ENCODE measurements at regions not wholly inside any gene's neighbourhood (a gene's known extent, or its start where the extent isn't known, plus 50 kb on each side); places are given as distances from the start of the nearest gene placed in this dataset.
"Not testable (repeated sequence)": the region's sequence is repeated elsewhere in the genome, so short reads cannot be mapped to it uniquely, and the experiment has no call there.

DNA sequence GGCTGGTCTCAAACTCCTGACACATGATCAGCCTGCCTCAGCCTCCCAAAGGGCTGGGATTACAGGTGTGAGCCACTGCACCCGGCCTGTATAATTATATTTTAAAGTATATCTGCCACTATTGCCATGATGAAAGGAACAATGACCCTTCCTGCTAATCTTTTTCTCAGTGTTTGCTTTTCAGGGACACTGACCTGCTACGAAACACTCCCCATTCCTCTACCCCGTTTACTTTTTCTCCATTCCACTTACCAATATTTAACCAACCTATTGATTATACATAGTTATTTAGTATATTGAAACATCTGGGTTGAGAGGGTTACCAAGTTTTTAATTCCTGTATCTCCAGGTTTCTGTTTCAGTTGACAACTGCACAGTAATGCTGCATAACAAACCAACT is 331.9 kb upstream of the NDST3 start:
- no peak overlapping the region for H3K4me3 ChIP-seq (ENCODE audit: low read depth, low read length)
- DNase-seq (ENCODE audit: low read depth) = no peak
- TF ChIP-seq POLR2A (IDR thresholded peaks at IDR 0.05; ENCODE audit: extremely low read depth, insufficient read length) (no peak), MYC (IDR thresholded peaks at IDR 0.05; ENCODE audit: low read depth, low read length) (no peak)
- TF ChIP-seq, protein P1, sequence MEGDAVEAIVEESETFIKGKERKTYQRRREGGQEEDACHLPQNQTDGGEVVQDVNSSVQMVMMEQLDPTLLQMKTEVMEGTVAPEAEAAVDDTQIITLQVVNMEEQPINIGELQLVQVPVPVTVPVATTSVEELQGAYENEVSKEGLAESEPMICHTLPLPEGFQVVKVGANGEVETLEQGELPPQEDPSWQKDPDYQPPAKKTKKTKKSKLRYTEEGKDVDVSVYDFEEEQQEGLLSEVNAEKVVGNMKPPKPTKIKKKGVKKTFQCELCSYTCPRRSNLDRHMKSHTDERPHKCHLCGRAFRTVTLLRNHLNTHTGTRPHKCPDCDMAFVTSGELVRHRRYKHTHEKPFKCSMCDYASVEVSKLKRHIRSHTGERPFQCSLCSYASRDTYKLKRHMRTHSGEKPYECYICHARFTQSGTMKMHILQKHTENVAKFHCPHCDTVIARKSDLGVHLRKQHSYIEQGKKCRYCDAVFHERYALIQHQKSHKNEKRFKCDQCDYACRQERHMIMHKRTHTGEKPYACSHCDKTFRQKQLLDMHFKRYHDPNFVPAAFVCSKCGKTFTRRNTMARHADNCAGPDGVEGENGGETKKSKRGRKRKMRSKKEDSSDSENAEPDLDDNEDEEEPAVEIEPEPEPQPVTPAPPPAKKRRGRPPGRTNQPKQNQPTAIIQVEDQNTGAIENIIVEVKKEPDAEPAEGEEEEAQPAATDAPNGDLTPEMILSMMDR (IDR thresholded peaks at IDR 0.05; ENCODE audit: low read depth, low read length) = no peak
- TF ChIP-seq, protein P2, sequence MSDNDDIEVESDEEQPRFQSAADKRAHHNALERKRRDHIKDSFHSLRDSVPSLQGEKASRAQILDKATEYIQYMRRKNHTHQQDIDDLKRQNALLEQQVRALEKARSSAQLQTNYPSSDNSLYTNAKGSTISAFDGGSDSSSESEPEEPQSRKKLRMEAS (IDR thresholded peaks at IDR 0.05; ENCODE audit: low read depth, low read length) = no peak

DNA sequence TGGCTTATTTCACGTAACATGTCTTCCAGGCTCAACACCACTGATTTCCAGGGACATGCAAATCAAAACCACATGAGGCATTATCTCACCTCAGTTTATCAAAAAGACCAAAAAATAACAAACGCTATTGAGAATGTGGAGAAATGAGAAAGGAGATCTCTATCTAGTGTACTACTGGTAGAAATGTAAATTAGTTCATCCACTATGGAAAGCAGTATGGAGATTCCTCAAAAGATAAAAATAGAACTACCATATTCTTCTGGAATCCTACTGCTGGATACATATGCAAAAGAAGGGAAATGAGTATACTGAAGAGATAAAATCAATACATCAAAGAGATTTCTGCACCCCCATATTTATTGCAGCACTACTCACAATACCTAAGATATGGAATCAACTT is 329.6 kb upstream of the NDST3 start:
- no peak for DNase-seq (ENCODE audit: low read depth)
- no peak overlapping the region for H3K4me3 ChIP-seq (ENCODE audit: low read depth, low read length)
- TF ChIP-seq, protein P1 (IDR thresholded peaks at IDR 0.05; ENCODE audit: low read depth, low read length) = no peak
- TF ChIP-seq, protein P2 (IDR thresholded peaks at IDR 0.05; ENCODE audit: low read depth, low read length) = no peak
- no peak for TF ChIP-seq POLR2A (IDR thresholded peaks at IDR 0.05; ENCODE audit: extremely low read depth, insufficient read length)

DNA sequence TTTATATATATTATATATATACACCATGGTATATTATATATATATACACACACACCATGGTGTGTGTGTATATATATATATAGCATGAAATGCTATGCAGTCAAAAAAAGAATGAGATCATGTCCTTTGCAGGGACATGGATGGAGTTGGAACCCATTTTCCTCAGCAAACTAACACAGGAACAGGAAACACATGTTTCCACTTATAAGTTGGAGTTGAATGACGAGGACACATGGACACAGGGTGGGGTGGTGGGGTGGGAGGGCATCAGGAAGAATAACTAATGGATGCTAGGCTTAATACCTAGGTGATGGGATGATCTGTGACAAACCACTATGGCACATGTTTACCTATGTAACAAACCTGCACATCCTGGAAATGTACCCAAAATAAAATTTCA is 293.6 kb upstream of the NDST3 start:
- no peak for DNase-seq (ENCODE audit: low read depth)
- no peak overlapping the region for H3K4me3 ChIP-seq (ENCODE audit: low read depth, low read length)
- TF ChIP-seq, protein P1 (IDR thresholded peaks at IDR 0.05; ENCODE audit: low read depth, low read length) = no peak
- TF ChIP-seq, protein P2 (IDR thresholded peaks at IDR 0.05; ENCODE audit: low read depth, low read length) = no peak
- TF ChIP-seq MYC (IDR thresholded peaks at IDR 0.05; ENCODE audit: low read depth, low read length) (no peak), POLR2A (IDR thresholded peaks at IDR 0.05; ENCODE audit: extremely low read depth, insufficient read length) (no peak)

DNA sequence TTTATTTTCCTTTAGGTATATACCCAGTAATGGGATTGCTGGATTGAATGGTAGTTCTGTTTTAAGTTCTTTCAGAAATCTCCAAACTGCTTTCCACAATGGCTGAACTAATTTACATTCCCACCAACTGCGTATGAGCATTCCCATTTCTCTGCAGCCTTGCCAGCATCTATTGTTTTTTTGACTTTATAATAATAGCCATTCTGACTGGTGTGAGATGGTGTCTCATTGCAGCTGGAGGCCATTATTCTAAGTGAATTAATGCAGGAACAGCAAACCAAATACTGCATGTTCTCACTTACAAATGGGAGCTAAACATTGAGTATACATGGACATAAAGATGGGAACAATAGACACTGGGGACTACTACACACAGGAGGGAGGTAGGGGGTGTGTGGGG is 288.9 kb upstream of the NDST3 start:
- not testable (repeated sequence) for DNase-seq (ENCODE audit: low read depth); H3K4me3 ChIP-seq (ENCODE audit: low read depth, low read length)

DNA sequence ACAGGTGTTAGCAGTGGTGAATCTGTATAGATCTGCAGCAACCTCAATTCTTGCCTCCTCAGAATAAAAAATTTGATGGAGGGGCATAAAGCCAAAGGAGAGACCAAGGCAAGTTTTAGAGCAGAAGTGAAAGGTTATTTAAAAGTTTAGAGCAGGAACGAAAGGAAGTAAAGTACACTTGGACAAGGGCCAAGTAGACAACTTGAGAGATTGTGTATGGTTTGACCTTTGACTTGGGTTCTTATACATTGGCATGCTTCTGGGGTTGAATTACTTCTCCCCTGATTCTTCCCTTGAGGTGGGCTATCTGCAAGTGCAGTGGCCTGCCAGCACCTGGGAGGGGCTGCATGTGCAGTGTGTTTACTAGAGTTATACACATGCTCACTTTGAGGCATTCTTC is 278.8 kb upstream of the NDST3 start:
- no peak for DNase-seq (ENCODE audit: low read depth)
- H3K4me3 ChIP-seq (ENCODE audit: low read depth, low read length) = no peak overlapping the region
- TF ChIP-seq POLR2A (IDR thresholded peaks at IDR 0.05; ENCODE audit: extremely low read depth, insufficient read length) = no peak
- no peak for TF ChIP-seq MYC (IDR thresholded peaks at IDR 0.05; ENCODE audit: low read depth, low read length)
- TF ChIP-seq, protein P1 (IDR thresholded peaks at IDR 0.05; ENCODE audit: low read depth, low read length) = no peak
- TF ChIP-seq, protein P2 (IDR thresholded peaks at IDR 0.05; ENCODE audit: low read depth, low read length) = no peak

DNA sequence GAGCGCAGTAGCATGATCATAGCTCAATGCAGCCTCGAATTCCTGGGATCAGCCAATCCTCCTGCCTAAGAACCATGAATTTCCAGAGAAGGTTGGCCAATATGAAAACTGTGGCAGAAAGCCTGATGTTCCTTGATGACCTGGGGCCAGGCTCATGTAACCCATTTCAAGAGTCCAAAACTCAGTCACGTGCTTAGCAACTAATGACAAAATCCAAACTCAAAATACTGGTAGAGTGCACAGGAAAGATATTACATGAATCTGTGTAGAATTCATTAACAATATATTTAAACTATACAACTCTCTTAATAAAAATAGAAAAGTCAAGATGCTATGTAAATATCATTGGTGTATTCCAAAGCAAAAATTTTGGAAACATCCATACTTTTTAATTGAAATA is 265.7 kb upstream of the NDST3 start:
- TF ChIP-seq POLR2A (IDR thresholded peaks at IDR 0.05; ENCODE audit: extremely low read depth, insufficient read length) (no peak), MYC (IDR thresholded peaks at IDR 0.05; ENCODE audit: low read depth, low read length) (no peak)
- TF ChIP-seq, protein P1 (IDR thresholded peaks at IDR 0.05; ENCODE audit: low read depth, low read length) = no peak
- TF ChIP-seq, protein P2 (IDR thresholded peaks at IDR 0.05; ENCODE audit: low read depth, low read length) = no peak
- no peak for DNase-seq (ENCODE audit: low read depth)

More for the DNA sequence above, 265.7 kb upstream of the NDST3 start:
- H3K4me3 ChIP-seq (ENCODE audit: low read depth, low read length) = no peak overlapping the region

All from NB4 (cell line).